Parathyroid adenoma (tissue), 2 donors: ENCODE measurements at regions not wholly inside any gene's neighbourhood (a gene's known extent, or its start where the extent isn't known, plus 50 kb on each side); places are given as distances from the start of the nearest gene placed in this dataset.

Source experiments
- H2AFZ ChIP-seq: fragments of 300-600 bp; sonication (generic); one replicate; pipeline ENCODE4 v1.7.0; 2017; ENCODE audit warnings: antibody characterized with exemption, mild to moderate bottlenecking
- H3K27ac ChIP-seq: fragments of 300-600 bp; sonication (generic); one replicate; pipeline ENCODE4 v1.7.0; 2017
- H3K27me3 ChIP-seq: fragments of 300-600 bp; sonication (generic); one replicate; pipeline ENCODE4 v1.7.0; 2017; ENCODE audit warnings: low read length; ENCODE audit not compliant: control insufficient read depth, insufficient read depth
- H3K36me3 ChIP-seq: fragments of 300-600 bp; sonication (generic); one replicate; pipeline ENCODE4 v1.7.0; 2017; ENCODE audit warnings: low read length; ENCODE audit not compliant: control insufficient read depth, insufficient read depth
- H3K4me1 ChIP-seq: fragments of 300-600 bp; sonication (generic); one replicate; pipeline ENCODE4 v1.7.0; 2017; ENCODE audit warnings: control low read depth
- H3K4me2 ChIP-seq: fragments of 300-600 bp; sonication (generic); one replicate; pipeline ENCODE4 v1.7.0; 2017; ENCODE audit warnings: low read length
- H3K4me3 ChIP-seq: fragments of 300-600 bp; sonication (generic); one replicate; pipeline ENCODE4 v1.7.0; 2017; ENCODE audit warnings: low read depth, low read length
- H3K79me2 ChIP-seq: fragments of 300-600 bp; sonication (generic); one replicate; pipeline ENCODE4 v1.7.0; 2017; ENCODE audit warnings: control low read depth
- H3K9ac ChIP-seq: fragments of 300-600 bp; sonication (generic); one replicate; pipeline ENCODE4 v1.7.0; 2017; ENCODE audit warnings: mild to moderate bottlenecking
- H3K9me3 ChIP-seq: fragments of 300-600 bp; sonication (generic); one replicate; pipeline ENCODE4 v1.7.0; 2017; ENCODE audit warnings: low read length; ENCODE audit not compliant: control insufficient read depth
- CTCF ChIP-seq: fragments of 300-600 bp; sonication (generic); IDR thresholded peaks from one replicate; pipeline ENCODE4 v1.7.0; 2017; ENCODE audit warnings: antibody characterized with exemption, mild to moderate bottlenecking
- donor health status: primary hyperparathyroidism.

DNA sequence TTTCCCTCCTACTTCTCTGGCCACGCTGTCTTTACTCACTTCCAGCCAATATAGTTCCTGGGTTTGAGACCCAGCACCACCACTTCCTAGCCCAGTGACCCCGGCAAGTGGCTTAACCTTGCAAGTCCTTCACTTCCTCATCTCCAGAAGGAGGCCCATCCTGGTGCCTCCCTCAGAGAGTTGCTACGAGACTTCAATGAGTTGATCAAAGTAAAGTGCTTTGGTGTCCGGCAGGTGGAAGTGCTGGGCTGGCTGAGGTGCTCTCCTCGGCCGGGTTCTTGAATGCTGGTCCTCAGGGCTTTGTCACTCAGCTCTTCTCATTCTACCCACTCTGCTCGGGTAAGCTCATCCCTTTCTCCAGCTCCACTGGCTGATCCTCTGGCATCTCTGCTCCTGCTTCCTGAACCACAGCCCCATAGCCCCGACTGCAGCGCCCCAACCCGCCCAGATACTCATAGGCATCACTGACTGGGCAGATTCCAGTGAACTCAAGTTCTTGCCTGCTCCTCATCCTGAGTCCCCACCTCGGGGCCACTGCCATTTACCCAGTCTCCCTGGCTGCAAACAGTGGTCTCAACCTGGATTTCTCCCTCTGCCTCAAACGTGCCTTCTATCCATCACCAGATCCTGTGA lies 75.8 kb upstream of the WNT4 start:
- H3K79me2 ChIP-seq, result no peaks in the 10 kb centered on the region
- TF ChIP-seq CTCF, result no peak
- H3K9me3 ChIP-seq, result no peaks in the 10 kb centered on the region
- no peak overlapping the region for H2AFZ ChIP-seq
- no peaks in the 10 kb centered on the region for H3K36me3 ChIP-seq
- no peaks in the 10 kb centered on the region for H3K27me3 ChIP-seq
- H3K4me3 ChIP-seq, result no peak overlapping the region
- H3K9ac ChIP-seq, result no peak overlapping the region
- H3K4me1 ChIP-seq, result no peaks in the 10 kb centered on the region
- no peak overlapping the region for H3K4me2 ChIP-seq
- H3K27ac ChIP-seq, result no peak overlapping the region

- no peak overlapping the region for H2AFZ ChIP-seq
- H3K27ac ChIP-seq, result no peak overlapping the region
- H3K27me3 ChIP-seq, result no peaks in the 10 kb centered on the region
- H3K79me2 ChIP-seq, result no peaks in the 10 kb centered on the region
- no peak for TF ChIP-seq CTCF
- no peaks in the 10 kb centered on the region for H3K4me1 ChIP-seq
- H3K4me2 ChIP-seq, result no peak overlapping the region
- H3K36me3 ChIP-seq, result no peaks in the 10 kb centered on the region
- no peaks in the 10 kb centered on the region for H3K9me3 ChIP-seq
- no peak overlapping the region for H3K9ac ChIP-seq
- H3K4me3 ChIP-seq, result no peak overlapping the region
Observed at GRCh38 chr1:22221233-22221780, 78.4 kb upstream of the WNT4 start.

DNA sequence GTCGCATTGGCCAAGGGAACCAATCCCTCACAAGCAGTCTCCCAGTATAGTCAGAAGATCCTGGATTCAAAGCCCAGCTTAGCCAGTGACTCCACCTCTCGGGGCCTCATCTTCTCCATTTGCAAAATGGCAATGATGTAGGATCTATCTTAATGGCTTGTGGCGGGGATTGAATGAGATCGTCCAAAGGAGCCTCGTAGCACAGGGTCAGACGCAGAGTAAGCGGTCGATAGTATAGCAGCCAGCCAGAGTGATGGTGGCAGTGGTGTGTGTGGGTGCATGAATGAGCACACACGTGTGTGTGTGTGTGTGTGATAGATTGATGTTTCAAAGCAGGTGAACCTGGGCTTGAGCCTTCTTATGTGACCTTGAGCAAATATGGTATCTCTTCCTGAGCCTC lies 79.8 kb upstream of the WNT4 start:
- Histone ChIP-seq H3K4me1 (no peaks in the 10 kb centered on the region), H3K4me2 (no peak overlapping the region), H3K27me3 (no peaks in the 10 kb centered on the region), H3K4me3 (no peak overlapping the region), H3K36me3 (no peaks in the 10 kb centered on the region), H2AFZ (no peak overlapping the region), H3K79me2 (no peaks in the 10 kb centered on the region), H3K27ac (no peak overlapping the region), H3K9me3 (no peaks in the 10 kb centered on the region), H3K9ac (no peak overlapping the region)
- no peak for TF ChIP-seq CTCF

DNA sequence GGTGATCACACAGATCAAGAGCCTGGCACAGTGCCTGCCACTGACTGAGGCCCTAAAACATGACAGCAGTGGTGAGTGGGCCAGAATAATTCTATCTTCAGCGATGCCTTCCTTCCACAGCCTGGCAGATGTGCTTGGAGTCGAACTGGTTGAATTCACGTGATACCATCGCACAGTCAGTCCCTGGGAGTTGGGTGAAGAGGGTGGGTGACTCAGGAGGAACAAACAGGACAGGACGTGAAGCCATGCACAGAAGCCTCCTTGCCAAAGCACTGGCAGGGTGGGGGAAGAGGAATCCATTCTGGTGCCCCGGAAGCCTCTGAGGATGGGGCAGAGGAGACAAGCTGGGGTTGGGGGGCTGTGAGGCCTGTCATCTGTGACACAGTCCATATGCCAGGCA lies 80.3 kb upstream of the WNT4 start:
- H3K9me3 ChIP-seq, result no peaks in the 10 kb centered on the region
- H3K27ac ChIP-seq, result no peak overlapping the region
- H3K4me2 ChIP-seq, result no peak overlapping the region
- no peaks in the 10 kb centered on the region for H3K4me1 ChIP-seq
- no peak overlapping the region for H3K4me3 ChIP-seq
- no peak overlapping the region for H2AFZ ChIP-seq
- no peak overlapping the region for H3K9ac ChIP-seq
- TF ChIP-seq CTCF, result no peak
- H3K79me2 ChIP-seq, result no peaks in the 10 kb centered on the region
- H3K36me3 ChIP-seq, result no peaks in the 10 kb centered on the region
- no peaks in the 10 kb centered on the region for H3K27me3 ChIP-seq

DNA sequence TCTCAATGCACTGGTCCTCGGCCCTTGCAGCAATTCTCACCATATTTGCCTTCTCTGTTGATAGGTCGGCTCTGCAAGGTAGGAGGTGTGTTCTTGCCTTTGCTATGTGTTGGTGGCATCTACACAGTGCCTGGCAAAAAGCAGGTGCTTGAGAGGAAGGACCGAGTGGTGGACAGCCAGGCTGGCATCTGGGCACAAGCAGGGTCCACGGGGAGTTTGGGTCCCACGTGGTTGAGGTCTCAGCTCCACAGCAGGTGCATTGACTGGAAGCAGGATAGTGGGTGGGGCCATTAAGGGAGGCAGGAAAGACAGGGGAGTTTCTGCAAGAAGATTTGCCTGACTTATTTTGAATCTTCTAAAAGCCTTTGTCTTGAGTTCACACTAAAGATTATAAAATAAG lies 81.2 kb upstream of the WNT4 start:
- no peak overlapping the region for H2AFZ ChIP-seq
- H3K9ac ChIP-seq, result no peak overlapping the region
- H3K27me3 ChIP-seq, result no peaks in the 10 kb centered on the region
- TF ChIP-seq CTCF, result no peak
- no peaks in the 10 kb centered on the region for H3K4me1 ChIP-seq
- H3K27ac ChIP-seq, result no peak overlapping the region
- H3K79me2 ChIP-seq, result no peaks in the 10 kb centered on the region
- no peaks in the 10 kb centered on the region for H3K9me3 ChIP-seq
- H3K4me2 ChIP-seq, result no peak overlapping the region
- H3K36me3 ChIP-seq, result no peaks in the 10 kb centered on the region
- no peak overlapping the region for H3K4me3 ChIP-seq
